SK-N-MC (cell line): ENCODE measurements at regions not wholly inside any gene's neighbourhood (a gene's known extent, or its start where the extent isn't known, plus 50 kb on each side); places are given as distances from the start of the nearest gene placed in this dataset.
"Not testable (repeated sequence)": the region's sequence is repeated elsewhere in the genome, so short reads cannot be mapped to it uniquely, and the experiment has no call there.

ENCODE experiments used
- DNase-seq: peaks from one replicate; pipeline ENCODE4 v3.0.0-alpha.2; 2011; ENCODE audit warnings: low read depth, low spot score
- H3K27ac ChIP-seq: fragments of 200-600 bp; sonication (generic); 2 replicates; pipeline ENCODE4 v1.5.1; 2016; ENCODE audit warnings: mixed run types
- H3K36me3 ChIP-seq: fragments of 200-600 bp; sonication (generic); 2 replicates; pipeline ENCODE4 v1.6.1; 2017; ENCODE audit warnings: antibody characterized with exemption, low read length, mixed read lengths; ENCODE audit not compliant: insufficient read depth
- H3K4me3 ChIP-seq: fragments of 200-600 bp; sonication (generic); 2 replicates; pipeline ENCODE4 v1.5.1; 2016
- H3K9ac ChIP-seq: fragments of 200-600 bp; sonication (generic); 2 replicates; pipeline ENCODE4 v1.8.0; 2017; ENCODE audit warnings: mixed run types, mixed read lengths; ENCODE audit not compliant: insufficient read length
- H3K9me3 ChIP-seq: fragments of 200-600 bp; sonication (generic); 2 replicates; pipeline ENCODE4 v1.6.1; 2017; ENCODE audit warnings: low read depth, mild to moderate bottlenecking, antibody characterized with exemption, low read length, moderate library complexity, mixed read lengths
- EZH2 ChIP-seq: fragments of 200-600 bp; sonication (generic); IDR thresholded peaks from one replicate; pipeline ENCODE4 v1.6.1; 2017; ENCODE audit warnings: antibody characterized with exemption
- FOXP2 ChIP-seq: optimal IDR thresholded peaks from 2 replicates; pipeline ENCODE3; 2011; ENCODE audit warnings: mild to moderate bottlenecking, moderate library complexity; ENCODE audit not compliant: insufficient read depth; ENCODE audit errors: extremely low read length, control extremely low read depth
- POLR2AphosphoS5 ChIP-seq: IDR thresholded peaks from 2 replicates; pipeline ENCODE4 v1.6.1; 2012; ENCODE audit warnings: mild to moderate bottlenecking, low read depth, low read length, borderline replicate concordance

GRCh38 chr15:95019907-95020306 is 788.5 kb downstream of the MCTP2 start:
- H3K36me3 ChIP-seq, result no peaks in the 10 kb centered on the region
- TF ChIP-seq EZH2, result no peak
- TF ChIP-seq FOXP2, result no peak
- no peak for TF ChIP-seq POLR2AphosphoS5
- no peaks in the 10 kb centered on the region for H3K9me3 ChIP-seq
- DNase-seq, result no peak
- H3K27ac ChIP-seq, result no peak overlapping the region
- H3K9ac ChIP-seq, result no peak overlapping the region
- H3K4me3 ChIP-seq, result no peak overlapping the region

GRCh38 chr15:95021816-95022215 is 790.5 kb downstream of the MCTP2 start:
- Histone ChIP-seq H3K4me3 (no peak overlapping the region), H3K9ac (no peak overlapping the region), H3K27ac (no peak overlapping the region), H3K36me3 (no peaks in the 10 kb centered on the region), H3K9me3 (no peaks in the 10 kb centered on the region)
- no peak for DNase-seq
- TF ChIP-seq POLR2AphosphoS5 (no peak), EZH2 (no peak), FOXP2 (no peak)

GRCh38 chr15:95024351-95024750 is 793.0 kb downstream of the MCTP2 start:
- Histone ChIP-seq H3K36me3 (no peaks in the 10 kb centered on the region), H3K9me3 (no peaks in the 10 kb centered on the region), H3K9ac (no peak overlapping the region), H3K4me3 (no peak overlapping the region), H3K27ac (no peak overlapping the region)
- DNase-seq, result peak; percentile 14
- TF ChIP-seq POLR2AphosphoS5, result no peak
- TF ChIP-seq EZH2, result no peak
- TF ChIP-seq FOXP2, result no peak

- no peak overlapping the region for H3K9ac ChIP-seq
- H3K36me3 ChIP-seq, result no peaks in the 10 kb centered on the region
- no peak for DNase-seq
- H3K27ac ChIP-seq, result no peak overlapping the region
- no peaks in the 10 kb centered on the region for H3K9me3 ChIP-seq
- no peak overlapping the region for H3K4me3 ChIP-seq
- TF ChIP-seq FOXP2 (no peak), POLR2AphosphoS5 (no peak), EZH2 (no peak)
Observed at GRCh38 chr15:95025924-95026728, 794.8 kb downstream of the MCTP2 start.

- no peaks in the 10 kb centered on the region for H3K36me3 ChIP-seq
- H3K9ac ChIP-seq, result no peak overlapping the region
- no peak for DNase-seq
- H3K4me3 ChIP-seq, result no peak overlapping the region
- no peaks in the 10 kb centered on the region for H3K9me3 ChIP-seq
- no peak overlapping the region for H3K27ac ChIP-seq
- TF ChIP-seq FOXP2 (no peak), EZH2 (no peak), POLR2AphosphoS5 (no peak)
Observed at GRCh38 chr15:95027981-95028380, 796.6 kb downstream of the MCTP2 start.

- no peaks in the 10 kb centered on the region for H3K9me3 ChIP-seq
- no peak overlapping the region for H3K9ac ChIP-seq
- TF ChIP-seq EZH2 (no peak), POLR2AphosphoS5 (no peak), FOXP2 (no peak)
- no peak overlapping the region for H3K4me3 ChIP-seq
- H3K36me3 ChIP-seq, result no peaks in the 10 kb centered on the region
- no peak overlapping the region for H3K27ac ChIP-seq
- DNase-seq, result no peak
Observed at GRCh38 chr15:95032156-95032555, 800.8 kb downstream of the MCTP2 start.

GRCh38 chr15:95035106-95035505 is 803.7 kb downstream of the MCTP2 start:
- Histone ChIP-seq H3K9me3 (no peaks in the 10 kb centered on the region), H3K36me3 (no peaks in the 10 kb centered on the region), H3K27ac (no peak overlapping the region), H3K9ac (no peak overlapping the region), H3K4me3 (no peak overlapping the region)
- TF ChIP-seq EZH2, result no peak
- TF ChIP-seq POLR2AphosphoS5, result no peak
- no peak for TF ChIP-seq FOXP2
- no peak for DNase-seq

GRCh38 chr15:95041297-95041696 is 809.9 kb downstream of the MCTP2 start:
- DNase-seq, result no peak
- H3K4me3 ChIP-seq, result no peak overlapping the region
- no peak for TF ChIP-seq POLR2AphosphoS5
- TF ChIP-seq EZH2, result no peak
- TF ChIP-seq FOXP2, result no peak

GRCh38 chr15:95043236-95043932 is 812.0 kb downstream of the MCTP2 start:
- H3K27ac ChIP-seq, result peak overlapping the region; percentile 22; the same call in 1 of the 2 replicates

More at GRCh38 chr15:95041297-95041696, 809.9 kb downstream of the MCTP2 start:
- Histone ChIP-seq H3K9ac (no peak overlapping the region), H3K9me3 (no peaks in the 10 kb centered on the region), H3K36me3 (no peaks in the 10 kb centered on the region), H3K27ac (no peak overlapping the region)

More at GRCh38 chr15:95043236-95043932, 812.0 kb downstream of the MCTP2 start:
- not testable (repeated sequence) for H3K9ac ChIP-seq, H3K4me3 ChIP-seq, H3K36me3 ChIP-seq, DNase-seq, H3K9me3 ChIP-seq
